Liver (tissue), 7 donors: ENCODE measurements at regions not wholly inside any gene's neighbourhood (a gene's known extent, or its start where the extent isn't known, plus 50 kb on each side); places are given as distances from the start of the nearest gene placed in this dataset.

Experiments used
- DNase-seq: peaks from one replicate; pipeline ENCODE4 v3.0.0-alpha.2; 2017; ENCODE audit warnings: low spot score
- H3K27ac ChIP-seq, 2 donors: one replicate each; pipeline ENCODE4 v1.7.0; 2013; ENCODE audit warnings: inconsistent platforms in 2 of 2, low read length in 2 of 2, control low read depth in 1 of 2, low read depth in 1 of 2, mild to moderate bottlenecking in 1 of 2
- H3K27me3 ChIP-seq, 4 donors: one replicate each; pipeline versions ENCODE4 v1.6.1 to v1.7.0; 2013; ENCODE audit warnings: low read length in 3 of 4, inconsistent platforms in 1 of 4, mild to moderate bottlenecking in 1 of 4, moderate library complexity in 1 of 4; ENCODE audit not compliant: control insufficient read depth in 4 of 4, insufficient read depth in 4 of 4
- H3K36me3 ChIP-seq, 4 donors: one replicate each; pipeline versions ENCODE4 v1.6.1 to v1.7.0; 2013; ENCODE audit warnings: low read length in 3 of 4, mild to moderate bottlenecking in 3 of 4, low read depth in 1 of 4, moderate library complexity in 1 of 4; ENCODE audit not compliant: control insufficient read depth in 4 of 4, insufficient read depth in 3 of 4
- H3K4me1 ChIP-seq, 4 donors: one replicate each; pipeline versions ENCODE4 v1.6.1 to v1.7.0; 2013; ENCODE audit warnings: low read length in 3 of 4, mild to moderate bottlenecking in 3 of 4, moderate library complexity in 1 of 4; ENCODE audit not compliant: control insufficient read depth in 4 of 4, insufficient read depth in 4 of 4
- H3K4me3 ChIP-seq, 3 donors: one replicate each; pipeline versions ENCODE4 v1.6.1 to v1.7.0; 2013; ENCODE audit warnings: low read length in 3 of 3, control low read depth in 1 of 3, low read depth in 1 of 3, mild to moderate bottlenecking in 1 of 3
- H3K9ac ChIP-seq, 2 donors: one replicate each; pipeline ENCODE4 v1.7.0; 2013; ENCODE audit warnings: low read length in 2 of 2, mild to moderate bottlenecking in 2 of 2, moderate library complexity in 2 of 2, control low read depth in 1 of 2, low read depth in 1 of 2
- H3K9me3 ChIP-seq, 4 donors: one replicate each; pipeline versions ENCODE4 v1.6.1 to v1.7.0; 2013; ENCODE audit warnings: low read length in 3 of 4; ENCODE audit not compliant: control insufficient read depth in 4 of 4
- ATF3 ChIP-seq: IDR thresholded peaks from 2 replicates; pipeline ENCODE4 v1.6.1; 2016; ENCODE audit warnings: antibody characterized with exemption
- FOXA1 ChIP-seq: IDR thresholded peaks from 2 replicates; pipeline ENCODE4 v1.6.1; 2016; ENCODE audit warnings: antibody characterized with exemption
- GABPA ChIP-seq, 2 donors: IDR thresholded peaks in 1 of 2; conservative IDR thresholded peaks in 1 of 2; 2 replicates each; pipeline ENCODE4 v1.6.1; 2016; ENCODE audit warnings: antibody characterized with exemption in 2 of 2, mild to moderate bottlenecking in 1 of 2, moderate library complexity in 1 of 2
- HNF4A ChIP-seq, 2 donors: conservative IDR thresholded peaks; 2 replicates each; pipeline ENCODE4 v1.6.1; 2016; ENCODE audit warnings: antibody characterized with exemption in 2 of 2, mild to moderate bottlenecking in 2 of 2
- HNF4G ChIP-seq: IDR thresholded peaks from 2 replicates; pipeline ENCODE4 v1.6.1; 2016; ENCODE audit warnings: antibody characterized with exemption
- JUND ChIP-seq, 2 donors: IDR thresholded peaks; 2 replicates each; pipeline ENCODE4 v1.6.1; 2016; ENCODE audit warnings: antibody characterized with exemption in 2 of 2
- NR2F2 ChIP-seq: IDR thresholded peaks from 2 replicates; pipeline ENCODE4 v1.6.1; 2016; ENCODE audit warnings: antibody characterized with exemption
- RAD21 ChIP-seq, 2 donors: IDR thresholded peaks; 2 replicates each; pipeline ENCODE4 v1.6.1; 2016; ENCODE audit warnings: antibody characterized with exemption in 2 of 2, mild to moderate bottlenecking in 2 of 2
- RXRA ChIP-seq, 2 donors: IDR thresholded peaks; 2 replicates each; pipeline ENCODE4 v1.6.1; 2017 to 2018; ENCODE audit warnings: antibody characterized with exemption in 2 of 2, mild to moderate bottlenecking in 1 of 2
- SP1 ChIP-seq: IDR thresholded peaks from 2 replicates; pipeline ENCODE4 v1.6.1; 2018; ENCODE audit warnings: antibody characterized with exemption, mild to moderate bottlenecking
- TAF1 ChIP-seq: conservative IDR thresholded peaks from 2 replicates; pipeline ENCODE4 v1.6.1; 2016; ENCODE audit warnings: antibody characterized with exemption, mild to moderate bottlenecking
- YY1 ChIP-seq: IDR thresholded peaks from 2 replicates; pipeline ENCODE4 v1.6.1; 2016; ENCODE audit warnings: antibody characterized with exemption, mild to moderate bottlenecking
- ZBTB33 ChIP-seq: IDR thresholded peaks from 2 replicates; pipeline ENCODE4 v1.6.1; 2016; ENCODE audit warnings: antibody characterized with exemption
- WGBS: extraction: QIAGEN DNeasy Blood & Tissue Kit; methylation state at CpG from one replicate; pipeline ENCODE4 v1.1.7; 2013; 5-methylcytosine and 5-hydroxymethylcytosine counted together
- TF ChIP-seq, protein P1 (sequence below): IDR thresholded peaks from 2 replicates; pipeline ENCODE4 v1.6.1; 2016; ENCODE audit warnings: antibody characterized with exemption
- donor health status: healthy.
- donor health status: healthy.
- donor health status: healthy.
- donor health status: healthy.

DNA sequence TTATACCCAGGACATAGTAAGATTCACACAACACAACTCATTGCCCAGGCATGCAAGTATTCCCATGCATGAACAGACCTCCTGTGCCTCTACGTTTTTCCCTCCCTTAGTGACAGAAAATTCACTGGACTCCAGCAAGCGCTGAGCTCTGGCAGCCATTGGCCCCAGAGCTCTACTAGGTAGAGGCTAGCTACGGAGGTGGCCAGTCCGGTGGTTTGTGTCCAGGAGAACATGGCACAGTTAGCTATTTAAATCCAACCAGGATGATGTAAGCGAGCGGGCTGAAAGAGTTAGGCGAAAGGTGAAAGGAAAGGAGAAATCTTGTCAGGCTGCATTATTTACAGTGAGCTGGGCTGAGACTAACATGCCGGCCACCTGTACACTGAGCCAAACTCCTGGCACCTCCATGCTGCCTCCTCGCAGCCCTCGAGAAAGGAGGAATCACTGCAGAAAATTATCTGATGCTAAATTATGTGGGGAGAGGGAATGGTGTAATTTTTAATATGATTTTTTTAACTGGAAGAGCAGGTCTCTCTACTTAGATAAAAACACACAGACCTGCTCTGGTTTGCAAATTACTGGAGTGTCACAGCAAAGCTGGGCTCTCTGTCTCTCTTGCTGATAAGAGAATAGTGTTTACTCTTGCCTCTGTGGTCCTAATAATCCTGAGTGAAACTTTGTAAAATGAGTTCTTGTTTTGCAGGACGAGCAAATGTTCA is 50.1 kb upstream of the ARMC2 start:
- no peak overlapping the region for H3K4me3 ChIP-seq
- H3K27me3 ChIP-seq = no peaks in the 10 kb centered on the region
- H3K9me3 ChIP-seq = no peaks in the 10 kb centered on the region
- no peaks in the 10 kb centered on the region for H3K36me3 ChIP-seq
- 34% methylated on average over 11 of the region's 11 CpGs for WGBS
- TF ChIP-seq HNF4A (conservative IDR thresholded peaks at IDR 0.05) = no peak
- TF ChIP-seq RXRA (IDR thresholded peaks at IDR 0.05) = peak; percentile 25 to 26
- no peak for TF ChIP-seq GABPA (IDR thresholded peaks at IDR 0.05 in 1 of 2, conservative IDR thresholded peaks at IDR 0.05 in 1 of 2)
- no peak for TF ChIP-seq NR2F2
- no peak for TF ChIP-seq HNF4G
- TF ChIP-seq SP1 = peak; percentile 40
- TF ChIP-seq FOXA1 = no peak
- TF ChIP-seq JUND (IDR thresholded peaks at IDR 0.05) = no peak
- no peak for TF ChIP-seq RAD21 (IDR thresholded peaks at IDR 0.05)
- no peak for TF ChIP-seq TAF1
- no peak for TF ChIP-seq ZBTB33
- TF ChIP-seq, protein P1, sequence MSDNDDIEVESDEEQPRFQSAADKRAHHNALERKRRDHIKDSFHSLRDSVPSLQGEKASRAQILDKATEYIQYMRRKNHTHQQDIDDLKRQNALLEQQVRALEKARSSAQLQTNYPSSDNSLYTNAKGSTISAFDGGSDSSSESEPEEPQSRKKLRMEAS = no peak
- TF ChIP-seq YY1 = peak; percentile 35
- TF ChIP-seq ATF3 = peak; percentile 54
- H3K9ac ChIP-seq = no peak overlapping the region
- H3K4me1 ChIP-seq = peaks cover 17 to 50% (median 45%) of the 10 kb centered on the region in 4 donors
- H3K27ac ChIP-seq = peak overlapping the region; percentile 14 to 20
- no peak for DNase-seq
